HG03108 (cell line): ENCODE measurements at regions not wholly inside any gene's neighbourhood (a gene's known extent, or its start where the extent isn't known, plus 50 kb on each side); places are given as distances from the start of the nearest gene placed in this dataset.

ENCODE experiments used
- ATAC-seq: cut with Tn5 transposase; IDR thresholded peaks from one replicate; pipeline ENCODE4 v1.9.1; 2021; ENCODE audit warnings: moderate library complexity; ENCODE audit not compliant: unreplicated experiment

GRCh38 chr4:1500231-1500965, 94.2 kb upstream of the NKX1-1 start:
- ATAC-seq, result no peak

- ATAC-seq, result no peak
Measured at GRCh38 chr4:1499465-1499864, 93.2 kb upstream of the NKX1-1 start.

GRCh38 chr4:1497189-1497801, 91.1 kb upstream of the NKX1-1 start:
- no peak for ATAC-seq

GRCh38 chr4:1496116-1496642, 89.9 kb upstream of the NKX1-1 start:
- ATAC-seq, result no peak

GRCh38 chr4:1495416-1496115, 89.3 kb upstream of the NKX1-1 start:
- ATAC-seq, result no peak

GRCh38 chr4:1494416-1495315, 88.4 kb upstream of the NKX1-1 start:
- no peak for ATAC-seq

- ATAC-seq, result no peak
Measured at GRCh38 chr4:1493540-1494287, 87.5 kb upstream of the NKX1-1 start.

- ATAC-seq, result no peak
Measured at GRCh38 chr4:1492651-1493539, 86.7 kb upstream of the NKX1-1 start.

- no peak for ATAC-seq
Measured at GRCh38 chr4:1492142-1492457, 85.9 kb upstream of the NKX1-1 start.

- no peak for ATAC-seq
Measured at GRCh38 chr4:1491328-1492141, 85.3 kb upstream of the NKX1-1 start.

GRCh38 chr4:1490654-1491327, 84.5 kb upstream of the NKX1-1 start:
- ATAC-seq, result no peak

- no peak for ATAC-seq
Measured at GRCh38 chr4:1490011-1490653, 83.9 kb upstream of the NKX1-1 start.

GRCh38 chr4:1489639-1489995, 83.4 kb upstream of the NKX1-1 start:
- no peak for ATAC-seq

- ATAC-seq, result no peak
Measured at GRCh38 chr4:1488831-1489638, 82.8 kb upstream of the NKX1-1 start.

GRCh38 chr4:1488357-1488756, 82.1 kb upstream of the NKX1-1 start:
- no peak for ATAC-seq

- no peak for ATAC-seq
Measured at GRCh38 chr4:1487761-1488160, 81.5 kb upstream of the NKX1-1 start.

GRCh38 chr4:1487106-1487505, 80.9 kb upstream of the NKX1-1 start:
- ATAC-seq, result no peak
